Common myeloid progenitor, CD34-positive (primary cell): ENCODE measurements at regions not wholly inside any gene's neighbourhood (a gene's known extent, or its start where the extent isn't known, plus 50 kb on each side); places are given as distances from the start of the nearest gene placed in this dataset.

Experiments used
- CTCF ChIA-PET: fragments of 350-600 bp; sonication (Branson Sonifier 250); formaldehyde crosslinking; loops from one replicate; lab custom pipeline; 2021; ENCODE audit warnings: antibody characterized with exemption; lab: Charles Lee
- POLR2A ChIA-PET: fragments of 350-600 bp; sonication (Branson Sonifier 250); formaldehyde crosslinking; loops from one replicate; lab custom pipeline; 2021; ENCODE audit warnings: antibody characterized with exemption; lab: Charles Lee
- DNase-seq, 3 donors: peaks; one replicate each; pipeline versions ENCODE4 v3.0.0 to v3.0.0-alpha.2; 2013
- H3K27ac ChIP-seq, 2 experiments: 1 replicate in 1 of 2; 2 replicates in 1 of 2; pipeline ENCODE4 v1.7.0; 2013; ENCODE audit warnings: inconsistent platforms in 2 of 2, low read length in 2 of 2, mild to moderate bottlenecking in 2 of 2, low read depth in 1 of 2, moderate library complexity in 1 of 2; ENCODE audit not compliant: severe bottlenecking in 2 of 2, insufficient read depth in 1 of 2, poor library complexity in 1 of 2
- H3K27me3 ChIP-seq, 5 experiments: replicated peaks in 2 of 5; 1 replicate in 3 of 5; 2 replicates in 2 of 5; pipeline versions ENCODE4 v1.6.1 to v1.7.0; 2013; ENCODE audit warnings: low read length in 4 of 5, mild to moderate bottlenecking in 2 of 5, moderate library complexity in 2 of 5, inconsistent platforms in 1 of 5; ENCODE audit not compliant: insufficient read depth in 5 of 5, control insufficient read depth in 4 of 5
- H3K36me3 ChIP-seq, 4 experiments: 1 replicate in 2 of 4; 2 replicates in 2 of 4; pipeline versions ENCODE4 v1.6.1 to v1.7.0; 2013; ENCODE audit warnings: low read length in 3 of 4, control low read depth in 1 of 4, mild to moderate bottlenecking in 1 of 4; ENCODE audit not compliant: control insufficient read depth in 4 of 4, insufficient read depth in 4 of 4
- H3K4me1 ChIP-seq, 4 experiments: 1 replicate in 3 of 4; 2 replicates in 1 of 4; pipeline versions ENCODE4 v1.6.1 to v1.7.1; 2013; ENCODE audit warnings: low read length in 3 of 4, mild to moderate bottlenecking in 3 of 4, control low read depth in 1 of 4, inconsistent platforms in 1 of 4, moderate library complexity in 1 of 4; ENCODE audit not compliant: control insufficient read depth in 4 of 4, insufficient read depth in 4 of 4; ENCODE audit errors: control extremely low read depth in 1 of 4
- H3K4me3 ChIP-seq, 7 experiments: 1 replicate in 4 of 7; 2 replicates in 3 of 7; pipeline versions ENCODE4 v1.5.1 to v1.7.0; 2013; ENCODE audit warnings: mild to moderate bottlenecking in 7 of 7, low read length in 6 of 7, moderate library complexity in 6 of 7, inconsistent platforms in 2 of 7, low read depth in 2 of 7, control low read depth in 1 of 7; ENCODE audit not compliant: insufficient read depth in 4 of 7, control insufficient read depth in 1 of 7; ENCODE audit errors: extremely low read depth in 1 of 7
- H3K9me3 ChIP-seq, 5 experiments: 1 replicate in 4 of 5; 2 replicates in 1 of 5; pipeline versions ENCODE4 v1.6.1 to v1.7.1; 2013; ENCODE audit warnings: low read length in 4 of 5, mild to moderate bottlenecking in 2 of 5, inconsistent platforms in 1 of 5, low read depth in 1 of 5, moderate library complexity in 1 of 5; ENCODE audit not compliant: control insufficient read depth in 4 of 5, insufficient read depth in 2 of 5; ENCODE audit errors: control extremely low read depth in 1 of 5
- WGBS: methylation state at CpG from one replicate; pipeline ENCODE4 v1.1.5; 2013; ENCODE audit not compliant: insufficient coverage; 5-methylcytosine and 5-hydroxymethylcytosine counted together

GRCh38 chr4:175271010-175271630, 353.0 kb downstream of the ADAM29 start:
- no peak for DNase-seq
- Histone ChIP-seq H3K4me1 (no peaks in the 10 kb centered on the region), H3K4me3 (no peak overlapping the region), H3K9me3 (no peaks in the 10 kb centered on the region), H3K36me3 (no peaks in the 10 kb centered on the region), H3K27ac (no peak overlapping the region), H3K27me3 (no peaks in the 10 kb centered on the region)
- CTCF ChIA-PET, result no interaction called here
- POLR2A ChIA-PET, result interaction anchor here (0.6 to 0.7 kb wide), 2 partner anchors 146 to 1286 kb away, joined by 3 read pairs; no protein-coding TSS in a partner anchor
- no CpG with 5 or more reads among the region's 2 CpGs for WGBS

- Histone ChIP-seq H3K4me1 (no peaks in the 10 kb centered on the region), H3K27me3 (no peaks in the 10 kb centered on the region), H3K4me3 (no peak overlapping the region), H3K27ac (no peak overlapping the region), H3K9me3 (no peaks in the 10 kb centered on the region), H3K36me3 (no peaks in the 10 kb centered on the region)
- CTCF ChIA-PET, result no interaction called here
- POLR2A ChIA-PET, result no interaction called here
- no peak for DNase-seq
- WGBS, result 98% methylated on average over 4 of the region's 4 CpGs
These were observed 356.0 kb downstream of the ADAM29 start for GRCh38 chr4:175273995-175274753.

- no peak overlapping the region for H3K27ac ChIP-seq
- H3K27me3 ChIP-seq, result no peaks in the 10 kb centered on the region
- DNase-seq, result no peak
- no peaks in the 10 kb centered on the region for H3K4me1 ChIP-seq
- CTCF ChIA-PET, result no interaction called here
- H3K4me3 ChIP-seq, result no peak overlapping the region
- no peaks in the 10 kb centered on the region for H3K36me3 ChIP-seq
- no peaks in the 10 kb centered on the region for H3K9me3 ChIP-seq
- 98% methylated on average over 5 of the region's 7 CpGs for WGBS
- POLR2A ChIA-PET, result no interaction called here
These were observed 359.7 kb downstream of the ADAM29 start for GRCh38 chr4:175277816-175278215.

- Histone ChIP-seq H3K27me3 (no peaks in the 10 kb centered on the region), H3K27ac (no peak overlapping the region), H3K36me3 (no peaks in the 10 kb centered on the region), H3K4me1 (no peaks in the 10 kb centered on the region), H3K4me3 (no peak overlapping the region), H3K9me3 (no peaks in the 10 kb centered on the region)
- 94% methylated on average over 2 of the region's 2 CpGs for WGBS
- CTCF ChIA-PET, result no interaction called here
- no peak for DNase-seq
- POLR2A ChIA-PET, result no interaction called here
These were observed 362.0 kb downstream of the ADAM29 start for GRCh38 chr4:175280153-175280552.

GRCh38 chr4:175281894-175282293, 363.7 kb downstream of the ADAM29 start:
- DNase-seq, result no peak
- Histone ChIP-seq H3K9me3 (no peaks in the 10 kb centered on the region), H3K4me3 (no peak overlapping the region), H3K36me3 (no peaks in the 10 kb centered on the region), H3K27me3 (no peaks in the 10 kb centered on the region), H3K4me1 (no peaks in the 10 kb centered on the region), H3K27ac (no peak overlapping the region)
- WGBS, result no CpG with 5 or more reads among the region's 1 CpG
- ChIA-PET CTCF (no interaction called here), POLR2A (no interaction called here)

GRCh38 chr4:175282407-175282806, 364.2 kb downstream of the ADAM29 start:
- no peaks in the 10 kb centered on the region for H3K4me1 ChIP-seq
- no peaks in the 10 kb centered on the region for H3K27me3 ChIP-seq
- no peaks in the 10 kb centered on the region for H3K36me3 ChIP-seq
- no peak overlapping the region for H3K27ac ChIP-seq
- CTCF ChIA-PET, result no interaction called here
- POLR2A ChIA-PET, result no interaction called here
- no peak overlapping the region for H3K4me3 ChIP-seq
- WGBS, result 98% methylated on average over 8 of the region's 9 CpGs
- no peak for DNase-seq
- H3K9me3 ChIP-seq, result no peaks in the 10 kb centered on the region

- Histone ChIP-seq H3K4me3 (no peak overlapping the region), H3K27ac (no peak overlapping the region), H3K27me3 (no peaks in the 10 kb centered on the region), H3K36me3 (no peaks in the 10 kb centered on the region), H3K4me1 (no peaks in the 10 kb centered on the region), H3K9me3 (peaks cover 0 to 3% (median 0%) of the 10 kb centered on the region in 5 experiments)
- ChIA-PET POLR2A (no interaction called here), CTCF (no interaction called here)
- WGBS, result 61% methylated on average over 2 of the region's 3 CpGs
- no peak for DNase-seq
These were observed 372.2 kb downstream of the ADAM29 start for GRCh38 chr4:175290401-175290800.
